ENCODE measurements at regions not wholly inside any gene's neighbourhood (a gene's known extent, or its start where the extent isn't known, plus 50 kb on each side); places are given as distances from the start of the nearest gene placed in this dataset.

DNA sequence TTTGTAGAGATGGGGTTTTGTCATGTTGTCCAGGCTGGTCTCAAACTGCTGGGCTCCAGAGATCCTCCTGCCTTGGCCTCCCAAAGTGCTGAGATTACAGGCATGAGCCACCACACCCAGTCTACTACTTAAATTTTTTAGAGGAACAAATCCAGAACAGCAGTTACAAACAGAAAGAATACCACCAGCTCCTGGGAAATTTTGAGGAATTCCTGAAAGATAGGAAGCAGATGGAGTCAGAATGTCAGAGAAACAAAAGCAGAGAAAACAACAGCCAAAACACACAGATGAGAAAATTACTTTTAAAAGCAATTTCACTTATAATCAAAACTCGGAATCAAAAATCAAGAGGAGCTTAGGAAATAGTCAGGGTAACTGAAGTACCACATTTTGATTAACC lies 543.3 kb upstream of the MARCKS start:
- TF ChIP-seq, protein P1, sequence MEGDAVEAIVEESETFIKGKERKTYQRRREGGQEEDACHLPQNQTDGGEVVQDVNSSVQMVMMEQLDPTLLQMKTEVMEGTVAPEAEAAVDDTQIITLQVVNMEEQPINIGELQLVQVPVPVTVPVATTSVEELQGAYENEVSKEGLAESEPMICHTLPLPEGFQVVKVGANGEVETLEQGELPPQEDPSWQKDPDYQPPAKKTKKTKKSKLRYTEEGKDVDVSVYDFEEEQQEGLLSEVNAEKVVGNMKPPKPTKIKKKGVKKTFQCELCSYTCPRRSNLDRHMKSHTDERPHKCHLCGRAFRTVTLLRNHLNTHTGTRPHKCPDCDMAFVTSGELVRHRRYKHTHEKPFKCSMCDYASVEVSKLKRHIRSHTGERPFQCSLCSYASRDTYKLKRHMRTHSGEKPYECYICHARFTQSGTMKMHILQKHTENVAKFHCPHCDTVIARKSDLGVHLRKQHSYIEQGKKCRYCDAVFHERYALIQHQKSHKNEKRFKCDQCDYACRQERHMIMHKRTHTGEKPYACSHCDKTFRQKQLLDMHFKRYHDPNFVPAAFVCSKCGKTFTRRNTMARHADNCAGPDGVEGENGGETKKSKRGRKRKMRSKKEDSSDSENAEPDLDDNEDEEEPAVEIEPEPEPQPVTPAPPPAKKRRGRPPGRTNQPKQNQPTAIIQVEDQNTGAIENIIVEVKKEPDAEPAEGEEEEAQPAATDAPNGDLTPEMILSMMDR (IDR thresholded peaks at IDR 0.05): no peak

- TF ChIP-seq, protein P1 (IDR thresholded peaks at IDR 0.05): no peak
Observed at GRCh38 chr6:113315165-113315564, 542.0 kb upstream of the MARCKS start.

GRCh38 chr6:113315879-113316278 lies 541.3 kb upstream of the MARCKS start:
- TF ChIP-seq, protein P1 (IDR thresholded peaks at IDR 0.05): no peak

GRCh38 chr6:113317442-113317841 lies 539.7 kb upstream of the MARCKS start:
- TF ChIP-seq, protein P1 (IDR thresholded peaks at IDR 0.05): no peak

- TF ChIP-seq, protein P1 (IDR thresholded peaks at IDR 0.05): no peak
Observed at GRCh38 chr6:113317891-113318574, 539.1 kb upstream of the MARCKS start.

GRCh38 chr6:113318575-113318917 lies 538.6 kb upstream of the MARCKS start:
- TF ChIP-seq, protein P1 (IDR thresholded peaks at IDR 0.05): no peak

- TF ChIP-seq, protein P1 (IDR thresholded peaks at IDR 0.05): no peak
Observed at GRCh38 chr6:113320653-113321052, 536.5 kb upstream of the MARCKS start.

- TF ChIP-seq, protein P1 (IDR thresholded peaks at IDR 0.05): no peak
Observed at GRCh38 chr6:113326781-113327180, 530.4 kb upstream of the MARCKS start.
